ENCODE measurements at regions not wholly inside any gene's neighbourhood (a gene's known extent, or its start where the extent isn't known, plus 50 kb on each side); places are given as distances from the start of the nearest gene placed in this dataset.

- no peak for DNase-seq (ENCODE audit: low read depth in 2 of 2, low spot score in 1 of 2)
These were observed 162.8 kb upstream of the TOPAZ1 start for GRCh38 chr3:44078863-44079262.

- DNase-seq (ENCODE audit: low read depth in 2 of 2, low spot score in 1 of 2) = no peak
These were observed 161.8 kb upstream of the TOPAZ1 start for GRCh38 chr3:44079916-44080315.

GRCh38 chr3:44080474-44081072, 161.1 kb upstream of the TOPAZ1 start:
- DNase-seq (ENCODE audit: low read depth in 2 of 2, low spot score in 1 of 2) = no peak

GRCh38 chr3:44090036-44090435, 151.7 kb upstream of the TOPAZ1 start:
- no peak for DNase-seq (ENCODE audit: low read depth in 2 of 2, low spot score in 1 of 2)

GRCh38 chr3:44092497-44092896, 149.2 kb upstream of the TOPAZ1 start:
- DNase-seq (ENCODE audit: low read depth in 2 of 2, low spot score in 1 of 2) = no peak

GRCh38 chr3:44093531-44093930, 148.2 kb upstream of the TOPAZ1 start:
- no peak for DNase-seq (ENCODE audit: low read depth in 2 of 2, low spot score in 1 of 2)

- DNase-seq (ENCODE audit: low read depth in 2 of 2, low spot score in 1 of 2) = no peak
These were observed 142.8 kb upstream of the TOPAZ1 start for GRCh38 chr3:44098656-44099415.

GRCh38 chr3:44099566-44100297, 142.0 kb upstream of the TOPAZ1 start:
- DNase-seq (ENCODE audit: low read depth in 2 of 2, low spot score in 1 of 2) = no peak

GRCh38 chr3:44100298-44100695, 141.4 kb upstream of the TOPAZ1 start:
- DNase-seq (ENCODE audit: low read depth in 2 of 2, low spot score in 1 of 2) = no peak

GRCh38 chr3:44104043-44104442, 137.6 kb upstream of the TOPAZ1 start:
- DNase-seq (ENCODE audit: low read depth in 2 of 2, low spot score in 1 of 2) = no peak

- DNase-seq (ENCODE audit: low read depth in 2 of 2, low spot score in 1 of 2) = no peak
These were observed 136.9 kb upstream of the TOPAZ1 start for GRCh38 chr3:44104668-44105321.

GRCh38 chr3:44105571-44105970, 136.1 kb upstream of the TOPAZ1 start:
- DNase-seq (ENCODE audit: low read depth in 2 of 2, low spot score in 1 of 2) = no peak

GRCh38 chr3:44106756-44107155, 134.9 kb upstream of the TOPAZ1 start:
- no peak for DNase-seq (ENCODE audit: low read depth in 2 of 2, low spot score in 1 of 2)

- DNase-seq (ENCODE audit: low read depth in 2 of 2, low spot score in 1 of 2) = no peak
These were observed 133.2 kb upstream of the TOPAZ1 start for GRCh38 chr3:44108481-44108880.

- no peak for DNase-seq (ENCODE audit: low read depth in 2 of 2, low spot score in 1 of 2)
These were observed 131.8 kb upstream of the TOPAZ1 start for GRCh38 chr3:44109771-44110361.

GRCh38 chr3:44110648-44111047, 131.0 kb upstream of the TOPAZ1 start:
- no peak for DNase-seq (ENCODE audit: low read depth in 2 of 2, low spot score in 1 of 2)

GRCh38 chr3:44111482-44111881, 130.2 kb upstream of the TOPAZ1 start:
- no peak for DNase-seq (ENCODE audit: low read depth in 2 of 2, low spot score in 1 of 2)

GRCh38 chr3:44114142-44114541, 127.5 kb upstream of the TOPAZ1 start:
- no peak for DNase-seq (ENCODE audit: low read depth in 2 of 2, low spot score in 1 of 2)

- no peak for DNase-seq (ENCODE audit: low read depth in 2 of 2, low spot score in 1 of 2)
These were observed 124.4 kb upstream of the TOPAZ1 start for GRCh38 chr3:44117239-44117638.

- no peak for DNase-seq (ENCODE audit: low read depth in 2 of 2, low spot score in 1 of 2)
These were observed 124.0 kb upstream of the TOPAZ1 start for GRCh38 chr3:44117736-44118135.

Data from stimulated activated CD8-positive, alpha-beta memory T cell treated with anti-CD3 and anti-CD28 coated beads, Interleukin-4, amount 100 ng/mL, for 4 hours (primary cell).